Neuronal stem cell (in vitro differentiated cells): ENCODE measurements at regions not wholly inside any gene's neighbourhood (a gene's known extent, or its start where the extent isn't known, plus 50 kb on each side); places are given as distances from the start of the nearest gene placed in this dataset.
A peak's percentile ranks its signal among the peaks of the same experiment; 100 is the strongest.

Experiments used
- DNase-seq: peaks from one replicate; pipeline ENCODE4 v3.0.0-alpha.2; 2013; ENCODE audit warnings: low spot score
- H2AFZ ChIP-seq: one replicate; pipeline ENCODE4 v1.6.1; 2013; ENCODE audit warnings: mild to moderate bottlenecking, low read length, inconsistent platforms
- H2AK5ac ChIP-seq: 2 replicates; pipeline ENCODE4 v1.6.1; 2013; ENCODE audit warnings: low read depth, mild to moderate bottlenecking, inconsistent platforms, low read length, moderate library complexity, mixed read lengths
- H2BK120ac ChIP-seq: 2 replicates; pipeline ENCODE4 v1.6.1; 2013; ENCODE audit warnings: low read depth, mild to moderate bottlenecking, inconsistent platforms, low read length, moderate library complexity, mixed read lengths
- H2BK12ac ChIP-seq: one replicate; pipeline ENCODE4 v1.6.1; 2013; ENCODE audit warnings: low read length, inconsistent platforms
- H2BK15ac ChIP-seq: 2 replicates; pipeline ENCODE4 v1.6.1; 2013; ENCODE audit warnings: mild to moderate bottlenecking, low read length, inconsistent platforms, mixed read lengths
- H2BK5ac ChIP-seq: one replicate; pipeline ENCODE4 v1.6.1; 2013; ENCODE audit warnings: inconsistent platforms, mild to moderate bottlenecking, low read length, moderate library complexity
- H3K14ac ChIP-seq: one replicate; pipeline ENCODE4 v1.6.1; 2013; ENCODE audit warnings: low read length, inconsistent platforms
- H3K18ac ChIP-seq: 2 replicates; pipeline ENCODE4 v1.6.1; 2013; ENCODE audit warnings: low read length, inconsistent platforms
- H3K23ac ChIP-seq: 2 replicates; pipeline ENCODE4 v1.6.1; 2013; ENCODE audit warnings: low read depth, mild to moderate bottlenecking, mixed read lengths, low read length, inconsistent platforms; ENCODE audit not compliant: poor library complexity
- H3K27ac ChIP-seq: replicated peaks from 3 replicates; pipeline ENCODE4 v1.5.1; 2013; ENCODE audit warnings: low read length, inconsistent platforms
- H3K27me3 ChIP-seq, 3 experiments: 2 replicates each; pipeline ENCODE4 v1.6.1; 2013; ENCODE audit warnings: low read length in 3 of 3, mild to moderate bottlenecking in 2 of 3, inconsistent platforms in 1 of 3, low read depth in 1 of 3, mixed read lengths in 1 of 3, moderate library complexity in 1 of 3; ENCODE audit not compliant: control insufficient read depth in 3 of 3, insufficient read depth in 3 of 3
- H3K36me3 ChIP-seq, 2 donors: replicated peaks in 1 of 2; 2 replicates each; pipeline ENCODE4 v1.6.1; 2013; ENCODE audit warnings: low read length in 2 of 2; ENCODE audit not compliant: control insufficient read depth in 2 of 2, insufficient read depth in 2 of 2
- H3K4ac ChIP-seq: 2 replicates; pipeline ENCODE4 v1.6.1; 2013; ENCODE audit warnings: inconsistent platforms, mild to moderate bottlenecking, low read length, moderate library complexity
- H3K4me1 ChIP-seq, 2 donors: 1 replicate in 1 of 2; 2 replicates in 1 of 2; pipeline ENCODE4 v1.6.1; 2013; ENCODE audit warnings: low read length in 2 of 2, low read depth in 1 of 2; ENCODE audit not compliant: control insufficient read depth in 2 of 2, insufficient read depth in 1 of 2
- H3K4me2 ChIP-seq: one replicate; pipeline ENCODE4 v1.6.1; 2013; ENCODE audit warnings: mild to moderate bottlenecking, low read length, inconsistent platforms; ENCODE audit not compliant: insufficient read depth, poor library complexity, severe bottlenecking
- H3K4me3 ChIP-seq, 2 donors: 2 replicates each; pipeline ENCODE4 v1.5.1; 2013; ENCODE audit warnings: low read length in 2 of 2, mild to moderate bottlenecking in 2 of 2, inconsistent platforms in 1 of 2, moderate library complexity in 1 of 2
- H3K79me1 ChIP-seq: one replicate; pipeline ENCODE4 v1.6.1; 2013; ENCODE audit warnings: low read depth, mild to moderate bottlenecking, inconsistent platforms, low read length, moderate library complexity
- H3K9ac ChIP-seq: one replicate; pipeline ENCODE4 v1.6.1; 2013; ENCODE audit warnings: mild to moderate bottlenecking, low read depth, low read length, inconsistent platforms; ENCODE audit not compliant: poor library complexity
- H3K9me3 ChIP-seq, 2 donors: replicated peaks in 1 of 2; 2 replicates each; pipeline versions ENCODE3 to v1.6.1; 2013; ENCODE audit warnings: low read length in 2 of 2, mild to moderate bottlenecking in 2 of 2, inconsistent platforms in 1 of 2, low read depth in 1 of 2, mixed read lengths in 1 of 2, moderate library complexity in 1 of 2; ENCODE audit not compliant: control insufficient read depth in 2 of 2, insufficient read depth in 1 of 2
- H4K8ac ChIP-seq: one replicate; pipeline ENCODE4 v1.6.1; 2013; ENCODE audit warnings: low read depth, mild to moderate bottlenecking, inconsistent platforms, low read length, moderate library complexity
- H4K91ac ChIP-seq: one replicate; pipeline ENCODE4 v1.6.1; 2013; ENCODE audit warnings: low read length, low read depth, mild to moderate bottlenecking, inconsistent platforms; ENCODE audit not compliant: poor library complexity
- WGBS, 2 donors: extraction: QIAGEN DNeasy Blood & Tissue Kit; methylation state at CpG; one replicate each; pipeline ENCODE4 v1.1.7; 2013; ENCODE audit warnings: missing lambda C conversion rate in 2 of 2, mixed read lengths in 1 of 2; ENCODE audit not compliant: insufficient read length in 2 of 2, insufficient replicate concordance in 1 of 2; ENCODE audit errors: extremely low coverage in 2 of 2; 5-methylcytosine and 5-hydroxymethylcytosine counted together

DNA sequence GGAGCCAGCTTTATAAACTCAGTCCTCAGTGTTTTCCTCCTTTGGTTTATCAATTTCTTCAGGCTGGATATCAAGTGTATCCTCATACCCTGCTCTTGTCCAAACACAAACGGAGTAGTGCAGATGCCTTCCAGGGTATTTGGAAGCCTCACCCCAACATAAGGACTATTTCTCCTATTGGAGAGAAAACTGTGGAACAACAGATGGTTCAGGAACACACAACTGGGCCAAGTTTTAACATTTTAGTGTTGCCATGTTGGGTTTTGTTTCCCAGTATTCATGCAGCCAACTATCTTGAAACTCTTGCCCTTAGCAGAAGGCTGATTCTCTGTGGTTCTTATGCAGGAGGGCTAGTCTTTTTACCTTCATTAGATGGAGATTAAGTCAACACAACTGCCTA is 398.1 kb downstream of the GABRB3 start:
- Histone ChIP-seq H3K4me2 (no peak overlapping the region), H2BK12ac (no peak overlapping the region)

GRCh38 chr15:26372706-26373105 is 400.2 kb downstream of the GABRB3 start:
- Histone ChIP-seq H2BK15ac (no peak overlapping the region), H3K4me1 (peaks cover 0 to 3% of the 10 kb centered on the region in 2 donors), H3K4ac (no peak overlapping the region), H3K36me3 (no peaks in the 10 kb centered on the region), H4K91ac (no peak overlapping the region), H2BK120ac (no peak overlapping the region), H3K79me1 (no peaks in the 10 kb centered on the region), H3K4me2 (no peak overlapping the region), H2AK5ac (no peak overlapping the region), H3K14ac (no peak overlapping the region), H3K27ac (no peak overlapping the region), H4K8ac (no peak overlapping the region), H3K27me3 (no peaks in the 10 kb centered on the region), H3K18ac (no peak overlapping the region), H2BK5ac (no peak overlapping the region), H3K9ac (no peak overlapping the region), H3K23ac (no peak overlapping the region), H3K9me3 (no peaks in the 10 kb centered on the region), H3K4me3 (no peak overlapping the region), H2AFZ (no peak overlapping the region), H2BK12ac (no peak overlapping the region)
- WGBS, 2 donors = no CpG with 5 or more reads among the region's 6 CpGs
- peak; percentile 23 for DNase-seq

More for the DNA sequence above, 398.1 kb downstream of the GABRB3 start:
- Histone ChIP-seq H3K18ac (no peak overlapping the region), H2BK5ac (no peak overlapping the region), H3K4me1 (peaks cover 0 to 3% of the 10 kb centered on the region in 2 donors), H3K27ac (no peak overlapping the region), H2AFZ (no peak overlapping the region), H2AK5ac (no peak overlapping the region), H4K91ac (no peak overlapping the region), H3K14ac (no peak overlapping the region), H3K4me3 (no peak overlapping the region), H4K8ac (no peak overlapping the region), H3K4ac (no peak overlapping the region), H3K9me3 (peaks cover 0 to 2% of the 10 kb centered on the region in 2 donors), H3K36me3 (no peaks in the 10 kb centered on the region), H3K79me1 (no peaks in the 10 kb centered on the region), H2BK120ac (no peak overlapping the region), H3K27me3 (no peaks in the 10 kb centered on the region), H2BK15ac (no peak overlapping the region), H3K23ac (no peak overlapping the region), H3K9ac (no peak overlapping the region)
- no CpG with 5 or more reads among the region's 1 CpG for WGBS, 2 donors
- no peak for DNase-seq

DNA sequence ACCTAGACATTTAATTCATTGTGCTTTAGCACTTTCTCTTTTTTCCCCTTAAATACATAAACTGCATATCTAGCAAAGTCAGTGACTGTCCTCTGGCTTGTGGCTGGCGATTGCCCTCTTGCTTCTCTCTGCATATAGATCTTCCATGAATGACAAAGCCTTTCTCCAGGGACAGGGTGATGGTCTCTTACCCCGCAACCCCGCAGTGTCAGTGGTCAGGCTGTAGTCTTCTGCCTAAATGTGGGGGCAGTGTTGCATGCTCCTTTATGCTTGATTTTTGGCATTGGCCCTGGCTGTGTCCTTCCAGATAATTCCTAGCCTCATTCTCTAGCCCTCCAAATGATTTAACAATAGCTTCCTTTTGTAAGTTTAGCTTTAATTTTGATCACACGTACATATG is 407.8 kb downstream of the GABRB3 start:
- Histone ChIP-seq H2AK5ac (no peak overlapping the region), H3K4me3 (no peak overlapping the region), H4K91ac (no peak overlapping the region), H3K4ac (no peak overlapping the region), H2BK5ac (no peak overlapping the region), H3K36me3 (no peaks in the 10 kb centered on the region), H3K9me3 (peaks cover 0 to 2% of the 10 kb centered on the region in 2 donors), H2AFZ (no peak overlapping the region), H2BK15ac (no peak overlapping the region), H3K4me1 (no peaks in the 10 kb centered on the region), H3K9ac (no peak overlapping the region), H3K4me2 (no peak overlapping the region), H2BK120ac (no peak overlapping the region), H3K27me3 (no peaks in the 10 kb centered on the region), H3K18ac (no peak overlapping the region), H2BK12ac (no peak overlapping the region), H4K8ac (no peak overlapping the region), H3K79me1 (no peaks in the 10 kb centered on the region), H3K23ac (no peak overlapping the region), H3K14ac (no peak overlapping the region), H3K27ac (no peak overlapping the region)
- WGBS, 2 donors = no CpG with 5 or more reads among the region's 4 CpGs
- DNase-seq = no peak

- WGBS, 2 donors = no CpG with 5 or more reads among the region's 4 CpGs
- no peak overlapping the region for H2BK5ac ChIP-seq
Observed at GRCh38 chr15:26359855-26360254, 413.0 kb downstream of the GABRB3 start.

More at GRCh38 chr15:26359855-26360254, 413.0 kb downstream of the GABRB3 start:
- H4K91ac ChIP-seq = no peak overlapping the region
- H3K14ac ChIP-seq = no peak overlapping the region
- no peak for DNase-seq
- H3K4me2 ChIP-seq = no peak overlapping the region
- no peak overlapping the region for H2BK12ac ChIP-seq
- H2AK5ac ChIP-seq = no peak overlapping the region
- no peaks in the 10 kb centered on the region for H3K27me3 ChIP-seq
- no peak overlapping the region for H4K8ac ChIP-seq
- no peaks in the 10 kb centered on the region for H3K4me1 ChIP-seq
- no peak overlapping the region for H3K9ac ChIP-seq
- no peak overlapping the region for H2AFZ ChIP-seq
- H3K4me3 ChIP-seq = no peak overlapping the region
- no peak overlapping the region for H2BK15ac ChIP-seq
- H3K18ac ChIP-seq = no peak overlapping the region
- no peak overlapping the region for H3K4ac ChIP-seq
- H3K27ac ChIP-seq = no peak overlapping the region
- H2BK120ac ChIP-seq = no peak overlapping the region
- peaks cover 0 to 2% of the 10 kb centered on the region in 2 donors for H3K9me3 ChIP-seq
- H3K79me1 ChIP-seq = no peaks in the 10 kb centered on the region
- H3K36me3 ChIP-seq = no peaks in the 10 kb centered on the region
- H3K23ac ChIP-seq = no peak overlapping the region
